ENCODE measurements at regions not wholly inside any gene's neighbourhood (a gene's known extent, or its start where the extent isn't known, plus 50 kb on each side); places are given as distances from the start of the nearest gene placed in this dataset.

- TF ChIP-seq CTCF (IDR thresholded peaks at IDR 0.05; ENCODE audit: low read depth, low read length), result no peak
- TF ChIP-seq MAX (IDR thresholded peaks at IDR 0.05; ENCODE audit: low read depth, low read length), result no peak
- TF ChIP-seq POLR2A (IDR thresholded peaks at IDR 0.05; ENCODE audit: extremely low read depth, insufficient read length), result no peak
- TF ChIP-seq MYC (IDR thresholded peaks at IDR 0.05; ENCODE audit: low read depth, low read length), result no peak
- no peak for DNase-seq (ENCODE audit: low read depth)
- H3K4me3 ChIP-seq (ENCODE audit: low read depth, low read length), result no peak overlapping the region
Measured at GRCh38 chr11:39617971-39618370, 1841.5 kb downstream of the LRRC4C start.

- no peak for TF ChIP-seq MAX (IDR thresholded peaks at IDR 0.05; ENCODE audit: low read depth, low read length)
- no peak for TF ChIP-seq CTCF (IDR thresholded peaks at IDR 0.05; ENCODE audit: low read depth, low read length)
- no peak for TF ChIP-seq MYC (IDR thresholded peaks at IDR 0.05; ENCODE audit: low read depth, low read length)
- no peak for TF ChIP-seq POLR2A (IDR thresholded peaks at IDR 0.05; ENCODE audit: extremely low read depth, insufficient read length)
- no peak for DNase-seq (ENCODE audit: low read depth)
- no peak overlapping the region for H3K4me3 ChIP-seq (ENCODE audit: low read depth, low read length)
Measured at GRCh38 chr11:39589391-39589790, 1870.1 kb downstream of the LRRC4C start.

- DNase-seq (ENCODE audit: low read depth), result no peak
- H3K4me3 ChIP-seq (ENCODE audit: low read depth, low read length), result no peak overlapping the region
- TF ChIP-seq POLR2A (IDR thresholded peaks at IDR 0.05; ENCODE audit: extremely low read depth, insufficient read length), result no peak
- no peak for TF ChIP-seq MYC (IDR thresholded peaks at IDR 0.05; ENCODE audit: low read depth, low read length)
- no peak for TF ChIP-seq MAX (IDR thresholded peaks at IDR 0.05; ENCODE audit: low read depth, low read length)
- no peak for TF ChIP-seq CTCF (IDR thresholded peaks at IDR 0.05; ENCODE audit: low read depth, low read length)
Measured at GRCh38 chr11:39586036-39586435, 1873.4 kb downstream of the LRRC4C start.

- DNase-seq (ENCODE audit: low read depth), result no peak
- TF ChIP-seq MAX (IDR thresholded peaks at IDR 0.05; ENCODE audit: low read depth, low read length) (no peak), POLR2A (IDR thresholded peaks at IDR 0.05; ENCODE audit: extremely low read depth, insufficient read length) (no peak), CTCF (IDR thresholded peaks at IDR 0.05; ENCODE audit: low read depth, low read length) (no peak), MYC (IDR thresholded peaks at IDR 0.05; ENCODE audit: low read depth, low read length) (no peak)
- no peak overlapping the region for H3K4me3 ChIP-seq (ENCODE audit: low read depth, low read length)
Measured at GRCh38 chr11:39571081-39571480, 1888.4 kb downstream of the LRRC4C start.

GRCh38 chr11:39570526-39570925 lies 1888.9 kb downstream of the LRRC4C start:
- TF ChIP-seq MYC (IDR thresholded peaks at IDR 0.05; ENCODE audit: low read depth, low read length) (no peak), POLR2A (IDR thresholded peaks at IDR 0.05; ENCODE audit: extremely low read depth, insufficient read length) (no peak), MAX (IDR thresholded peaks at IDR 0.05; ENCODE audit: low read depth, low read length) (no peak), CTCF (IDR thresholded peaks at IDR 0.05; ENCODE audit: low read depth, low read length) (no peak)
- no peak overlapping the region for H3K4me3 ChIP-seq (ENCODE audit: low read depth, low read length)
- no peak for DNase-seq (ENCODE audit: low read depth)

GRCh38 chr11:39569789-39570188 lies 1889.7 kb downstream of the LRRC4C start:
- TF ChIP-seq MYC (IDR thresholded peaks at IDR 0.05; ENCODE audit: low read depth, low read length) (no peak), CTCF (IDR thresholded peaks at IDR 0.05; ENCODE audit: low read depth, low read length) (no peak), MAX (IDR thresholded peaks at IDR 0.05; ENCODE audit: low read depth, low read length) (no peak), POLR2A (IDR thresholded peaks at IDR 0.05; ENCODE audit: extremely low read depth, insufficient read length) (no peak)
- H3K4me3 ChIP-seq (ENCODE audit: low read depth, low read length), result no peak overlapping the region

More at GRCh38 chr11:39569789-39570188, 1889.7 kb downstream of the LRRC4C start:
- DNase-seq (ENCODE audit: low read depth), result no peak
